Astrocyte (in vitro differentiated cells and primary cell): ENCODE measurements at regions not wholly inside any gene's neighbourhood (a gene's known extent, or its start where the extent isn't known, plus 50 kb on each side); places are given as distances from the start of the nearest gene placed in this dataset.

Source experiments
- DNase-seq: peaks from one replicate; pipeline ENCODE4 v3.0.0-alpha.2; 2010; ENCODE audit warnings: low read depth
- FAIRE-seq: peaks from 2 replicates; lab custom pipeline; 2011; peaks lifted over from hg19 to GRCh38; lab: Jason Lieb, UNC
- H2AFZ ChIP-seq: 2 replicates; pipeline ENCODE4 v1.6.0; 2012; ENCODE audit warnings: low read depth, low read length, inconsistent platforms
- H3K27ac ChIP-seq: 2 replicates; pipeline ENCODE4 v1.5.1; 2011; ENCODE audit warnings: low read depth, low read length, inconsistent platforms
- H3K27me3 ChIP-seq: 2 replicates; pipeline ENCODE4 v1.6.0; 2011; ENCODE audit warnings: low read length, inconsistent platforms; ENCODE audit not compliant: insufficient read depth
- H3K36me3 ChIP-seq: 2 replicates; pipeline ENCODE4 v1.5.1; 2011; ENCODE audit warnings: low read length, inconsistent platforms; ENCODE audit not compliant: insufficient read depth
- H3K4me1 ChIP-seq: 2 replicates; pipeline ENCODE4 v1.5.1; 2011; ENCODE audit warnings: low read length, inconsistent platforms; ENCODE audit not compliant: insufficient read depth
- H3K4me2 ChIP-seq: 2 replicates; pipeline ENCODE4 v1.6.0; 2012; ENCODE audit warnings: low read length, inconsistent platforms
- H3K4me3 ChIP-seq: 2 replicates; pipeline ENCODE4 v1.5.1; 2011; ENCODE audit warnings: low read depth, mild to moderate bottlenecking, low read length, inconsistent platforms; ENCODE audit not compliant: insufficient read depth
- H3K79me2 ChIP-seq: 2 replicates; pipeline ENCODE4 v1.6.0; 2012; ENCODE audit warnings: mild to moderate bottlenecking, low read length, inconsistent platforms; ENCODE audit not compliant: insufficient read depth
- H3K9ac ChIP-seq: 2 replicates; pipeline ENCODE4 v1.6.0; 2012; ENCODE audit warnings: mild to moderate bottlenecking, low read length, inconsistent platforms
- H3K9me3 ChIP-seq: 2 replicates; pipeline ENCODE4 v1.5.1; 2012; ENCODE audit warnings: low read depth, mild to moderate bottlenecking, low read length, inconsistent platforms; ENCODE audit not compliant: insufficient read depth
- H4K20me1 ChIP-seq: 2 replicates; pipeline ENCODE4 v1.6.0; 2012; ENCODE audit warnings: low read length, inconsistent platforms; ENCODE audit not compliant: insufficient read depth
- H3K27ac Mint-ChIP-seq: one replicate; pipeline ENCODE4 v1.8.0; 2021; ENCODE audit warnings: mild to moderate bottlenecking, mixed read lengths; ENCODE audit not compliant: unreplicated experiment
- H3K27me3 Mint-ChIP-seq: one replicate; pipeline ENCODE4 v1.8.0; 2021; ENCODE audit warnings: low read depth, mixed read lengths; ENCODE audit not compliant: unreplicated experiment
- H3K36me3 Mint-ChIP-seq: one replicate; pipeline ENCODE4 v1.8.0; 2021; ENCODE audit warnings: low read depth, mixed read lengths; ENCODE audit not compliant: unreplicated experiment
- H3K4me1 Mint-ChIP-seq: one replicate; pipeline ENCODE4 v1.8.0; 2021; ENCODE audit warnings: low read depth, mixed read lengths; ENCODE audit not compliant: unreplicated experiment
- H3K4me3 Mint-ChIP-seq: one replicate; pipeline ENCODE4 v1.8.0; 2021; ENCODE audit warnings: mild to moderate bottlenecking, moderate library complexity, mixed read lengths; ENCODE audit not compliant: unreplicated experiment
- H3K9me3 Mint-ChIP-seq: one replicate; pipeline ENCODE4 v1.8.0; 2021; ENCODE audit warnings: mild to moderate bottlenecking, mixed read lengths; ENCODE audit not compliant: unreplicated experiment
- CTCF ChIP-seq: IDR thresholded peaks from 2 replicates; pipeline ENCODE4 v1.5.1; 2011; ENCODE audit warnings: low read depth, mild to moderate bottlenecking, inconsistent platforms, low read length, moderate library complexity; ENCODE audit not compliant: insufficient read depth
- EZH2 ChIP-seq: IDR thresholded peaks from 2 replicates; pipeline ENCODE4 v1.6.1; 2012; ENCODE audit warnings: mild to moderate bottlenecking, low read length, inconsistent platforms; ENCODE audit not compliant: insufficient read depth

- Histone ChIP-seq H3K27ac (peak overlapping the region; percentile 71), H3K27me3 (no peaks in the 10 kb centered on the region), H3K9ac (peak overlapping the region; percentile 67), H3K9me3 (no peaks in the 10 kb centered on the region), H4K20me1 (no peaks in the 10 kb centered on the region), H3K79me2 (no peaks in the 10 kb centered on the region), H3K36me3 (no peaks in the 10 kb centered on the region), H3K4me1 (peaks cover 41% of the 10 kb centered on the region), H3K4me2 (peak overlapping the region; percentile 81), H2AFZ (no peak overlapping the region), H3K4me3 (peak overlapping the region; percentile 9)
- no peaks in the 10 kb centered on the region for H3K36me3 Mint-ChIP-seq
- DNase-seq (peak; percentile 97), FAIRE-seq (no peak)
- peaks cover 30% of the 10 kb centered on the region for H3K4me1 Mint-ChIP-seq
- TF ChIP-seq CTCF (no peak), EZH2 (no peak)
- peaks cover 2% of the 10 kb centered on the region for H3K9me3 Mint-ChIP-seq
- H3K27me3 Mint-ChIP-seq: no peaks in the 10 kb centered on the region
- no peak overlapping the region for H3K27ac Mint-ChIP-seq
- H3K4me3 Mint-ChIP-seq: no peak overlapping the region
These were observed 169.1 kb upstream of the CDYL start for GRCh38 chr6:4606821-4607704.

GRCh38 chr6:4606016-4606415, 170.2 kb upstream of the CDYL start:
- Histone ChIP-seq H2AFZ (no peak overlapping the region), H4K20me1 (no peaks in the 10 kb centered on the region), H3K79me2 (no peaks in the 10 kb centered on the region), H3K27me3 (no peaks in the 10 kb centered on the region), H3K4me1 (peaks cover 42% of the 10 kb centered on the region), H3K9me3 (no peaks in the 10 kb centered on the region), H3K36me3 (no peaks in the 10 kb centered on the region), H3K4me3 (no peak overlapping the region), H3K27ac (no peak overlapping the region), H3K9ac (no peak overlapping the region), H3K4me2 (peak overlapping the region; percentile 81)
- no peaks in the 10 kb centered on the region for H3K27me3 Mint-ChIP-seq
- H3K36me3 Mint-ChIP-seq: peaks cover 2% of the 10 kb centered on the region
- TF ChIP-seq EZH2: no peak
- no peak for TF ChIP-seq CTCF
- H3K27ac Mint-ChIP-seq: no peak overlapping the region
- no peak for DNase-seq
- FAIRE-seq: no peak
- H3K9me3 Mint-ChIP-seq: peaks cover 6% of the 10 kb centered on the region
- peaks cover 37% of the 10 kb centered on the region for H3K4me1 Mint-ChIP-seq
- H3K4me3 Mint-ChIP-seq: no peak overlapping the region

- H3K4me2 ChIP-seq: no peak overlapping the region
These were observed 172.3 kb upstream of the CDYL start for GRCh38 chr6:4603856-4604369.

More at GRCh38 chr6:4603856-4604369, 172.3 kb upstream of the CDYL start:
- peak overlapping the region; percentile 91 for H3K27ac Mint-ChIP-seq
- peaks cover 2% of the 10 kb centered on the region for H3K36me3 Mint-ChIP-seq
- H3K27me3 Mint-ChIP-seq: no peaks in the 10 kb centered on the region
- H4K20me1 ChIP-seq: no peaks in the 10 kb centered on the region
- no peaks in the 10 kb centered on the region for H3K9me3 ChIP-seq
- H3K4me3 Mint-ChIP-seq: no peak overlapping the region
- H3K9me3 Mint-ChIP-seq: peaks cover 6% of the 10 kb centered on the region
- FAIRE-seq (no peak), DNase-seq (no peak)
- H3K27ac ChIP-seq: no peak overlapping the region
- H3K9ac ChIP-seq: no peak overlapping the region
- no peaks in the 10 kb centered on the region for H3K36me3 ChIP-seq
- no peak overlapping the region for H3K4me3 ChIP-seq
- no peak for TF ChIP-seq EZH2
- TF ChIP-seq CTCF: no peak
- no peak overlapping the region for H2AFZ ChIP-seq
- H3K4me1 ChIP-seq: peaks cover 50% of the 10 kb centered on the region
- H3K4me1 Mint-ChIP-seq: peaks cover 39% of the 10 kb centered on the region
- no peaks in the 10 kb centered on the region for H3K79me2 ChIP-seq
- H3K27me3 ChIP-seq: no peaks in the 10 kb centered on the region
